WTC11 (cell line): ENCODE measurements at regions not wholly inside any gene's neighbourhood (a gene's known extent, or its start where the extent isn't known, plus 50 kb on each side); places are given as distances from the start of the nearest gene placed in this dataset.

ENCODE experiments used
- ATAC-seq: fragments of 200-7000 bp; cut with Tn5 transposase; 2 replicates; pipeline ENCODE4 v1.10.0; 2021; ENCODE audit warnings: mild to moderate bottlenecking, moderate library complexity
- CTCF ChIA-PET: fragments of 300-600 bp; sonication (Branson Sonifier 250); formaldehyde crosslinking; loops from one replicate; lab custom pipeline; 2021; ENCODE audit warnings: antibody characterized with exemption; lab: Charles Lee
- POLR2A ChIA-PET: fragments of 350-600 bp; sonication (Branson Sonifier 250); formaldehyde crosslinking; loops from one replicate; lab custom pipeline; 2021; ENCODE audit warnings: antibody characterized with exemption; lab: Charles Lee
- DNase-seq: peaks from one replicate; pipeline ENCODE4 v3.0.0; 2021; ENCODE audit warnings: low spot score
- H3K27ac Mint-ChIP-seq: 2 replicates; pipeline ENCODE4 v1.8.0; 2021; ENCODE audit warnings: mixed read lengths
- H3K27me3 Mint-ChIP-seq: 2 replicates; pipeline ENCODE4 v1.8.0; 2021; ENCODE audit warnings: low read depth, mild to moderate bottlenecking, moderate library complexity, mixed read lengths
- H3K36me3 Mint-ChIP-seq: 2 replicates; pipeline ENCODE4 v1.8.0; 2021; ENCODE audit warnings: mixed read lengths
- H3K4me1 Mint-ChIP-seq: 2 replicates; pipeline ENCODE4 v1.8.0; 2022; ENCODE audit warnings: mixed read lengths
- H3K4me3 Mint-ChIP-seq: 2 replicates; pipeline ENCODE4 v1.8.0; 2021; ENCODE audit warnings: mild to moderate bottlenecking, moderate library complexity, mixed read lengths
- H3K9me3 Mint-ChIP-seq: 2 replicates; pipeline ENCODE4 v1.8.0; 2021; ENCODE audit warnings: mixed read lengths
- ATF1 ChIP-seq: sonication (generic); formaldehyde crosslinking; IDR thresholded peaks from 2 replicates; pipeline ENCODE4 v1.8.1; 2023; ENCODE audit warnings: mild to moderate bottlenecking, moderate library complexity, missing genetic modification reagents
- ATF2 ChIP-seq: sonication (generic); formaldehyde crosslinking; IDR thresholded peaks from 2 replicates; pipeline ENCODE4 v1.8.1; 2022; ENCODE audit warnings: low read depth, missing genetic modification reagents, borderline replicate concordance
- E2F4 ChIP-seq: sonication (generic); formaldehyde crosslinking; IDR thresholded peaks from 2 replicates; pipeline ENCODE4 v1.8.1; 2022; ENCODE audit warnings: low read depth, mild to moderate bottlenecking, moderate library complexity, missing genetic modification reagents, borderline replicate concordance
- ETV6 ChIP-seq: sonication (generic); formaldehyde crosslinking; IDR thresholded peaks from 2 replicates; pipeline ENCODE4 v1.8.1; 2022; ENCODE audit warnings: mild to moderate bottlenecking, missing genetic modification reagents
- HMGXB4 ChIP-seq: sonication (generic); formaldehyde crosslinking; IDR thresholded peaks from 2 replicates; pipeline ENCODE4 v1.8.1; 2023; ENCODE audit warnings: mild to moderate bottlenecking, moderate library complexity, missing genetic modification reagents
- JUN ChIP-seq: sonication (generic); formaldehyde crosslinking; IDR thresholded peaks from 2 replicates; pipeline ENCODE4 v1.8.0; 2023; ENCODE audit warnings: mild to moderate bottlenecking, missing genetic modification reagents
- MXD4 ChIP-seq: fragments of 250-450 bp; sonication (Bioruptor Pico); IDR thresholded peaks from 2 replicates; pipeline ENCODE4 v1.8.0; 2021; ENCODE audit warnings: mild to moderate bottlenecking, moderate library complexity, borderline replicate concordance
- NFATC4 ChIP-seq: fragments of 250-450 bp; sonication (Bioruptor Pico); IDR thresholded peaks from 2 replicates; pipeline ENCODE4 v1.9.0; 2021; ENCODE audit warnings: mild to moderate bottlenecking
- NFYB ChIP-seq: sonication (generic); formaldehyde crosslinking; conservative IDR thresholded peaks from 2 replicates; pipeline ENCODE4 v1.8.0; 2022; ENCODE audit warnings: low read depth, missing genetic modification reagents
- RORB ChIP-seq: fragments of 250-450 bp; sonication (Bioruptor Pico); IDR thresholded peaks from 2 replicates; pipeline ENCODE4 v1.9.0; 2021; ENCODE audit warnings: mild to moderate bottlenecking
- SMAD3 ChIP-seq: sonication (generic); formaldehyde crosslinking; IDR thresholded peaks from 2 replicates; pipeline ENCODE4 v1.8.0; 2022; ENCODE audit warnings: missing genetic modification reagents, mild to moderate bottlenecking, borderline replicate concordance
- TEAD1 ChIP-seq: sonication (generic); formaldehyde crosslinking; IDR thresholded peaks from 2 replicates; pipeline ENCODE4 v1.8.0; 2022; ENCODE audit warnings: mild to moderate bottlenecking, missing genetic modification reagents
- ZNF281 ChIP-seq: sonication (generic); formaldehyde crosslinking; IDR thresholded peaks from 2 replicates; pipeline ENCODE4 v1.8.0; 2023; ENCODE audit warnings: mild to moderate bottlenecking, missing genetic modification reagents
- TF ChIP-seq, protein P1 (sequence below): sonication (generic); formaldehyde crosslinking; conservative IDR thresholded peaks from 2 replicates; pipeline ENCODE4 v1.8.1; 2023; ENCODE audit warnings: mild to moderate bottlenecking, low read depth, missing genetic modification reagents, moderate library complexity
- TF ChIP-seq, protein P2 (sequence below): sonication (generic); formaldehyde crosslinking; IDR thresholded peaks from 2 replicates; pipeline ENCODE4 v1.8.1; 2022; ENCODE audit warnings: missing genetic modification reagents, borderline replicate concordance
- TF ChIP-seq, protein P3 (sequence below): sonication (generic); formaldehyde crosslinking; IDR thresholded peaks from 2 replicates; pipeline ENCODE4 v1.8.1; 2023; ENCODE audit warnings: mild to moderate bottlenecking, missing genetic modification reagents, moderate library complexity
- TF ChIP-seq, protein P4 (sequence below): sonication (generic); formaldehyde crosslinking; IDR thresholded peaks from 2 replicates; pipeline ENCODE4 v1.8.0; 2023; ENCODE audit warnings: missing genetic modification reagents, mild to moderate bottlenecking, borderline replicate concordance
- TF ChIP-seq, protein P5 (sequence below): fragments of 250-450 bp; sonication (Bioruptor Pico); IDR thresholded peaks from 2 replicates; pipeline ENCODE4 v1.9.0; 2021; ENCODE audit warnings: moderate library complexity, mild to moderate bottlenecking, inconsistent platforms, borderline replicate concordance

DNA sequence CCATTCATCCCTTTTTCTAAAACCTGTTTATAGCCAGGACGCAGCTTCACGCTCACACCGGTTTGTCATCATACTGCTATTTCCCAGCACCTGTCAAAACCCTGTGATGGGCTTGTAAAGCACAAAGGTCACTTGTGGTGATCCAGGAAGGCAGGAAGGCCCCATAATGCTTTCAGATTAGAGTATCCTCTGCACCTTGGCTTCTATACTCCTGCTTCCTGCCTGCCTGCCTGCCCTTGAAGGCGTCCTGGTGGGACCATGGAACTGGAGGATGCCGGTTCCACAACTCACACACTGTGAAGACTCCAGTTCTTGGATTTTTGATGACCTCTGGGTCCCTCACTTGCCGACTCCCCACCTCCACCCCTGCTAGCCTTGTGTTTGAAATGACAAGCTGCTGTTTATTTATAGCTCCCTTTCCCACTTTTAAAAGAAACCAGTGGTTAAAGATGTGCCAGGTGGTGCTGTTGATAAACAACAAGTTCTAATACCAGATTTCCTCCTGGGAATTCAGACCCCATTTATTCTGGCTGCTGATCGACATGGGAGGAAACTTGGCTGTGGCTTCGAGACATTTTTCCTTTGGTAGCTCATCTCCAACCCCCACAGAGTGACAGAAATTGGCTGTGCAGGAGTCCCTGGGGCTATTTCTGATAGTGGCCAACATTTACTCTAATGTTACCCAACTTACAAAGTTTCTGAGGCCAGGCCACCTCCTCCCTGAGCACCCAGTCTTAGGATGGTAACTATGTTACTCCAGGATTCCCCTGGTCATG lies 211.5 kb downstream of the KDR start:
- DNase-seq (no peak), ATAC-seq (0 out of 2 replicates have a peak, but pooled peaks have one; percentile 20)
- CTCF ChIA-PET = no interaction called here
- Mint-ChIP-seq H3K4me3 (no peak overlapping the region), H3K4me1 (peaks cover 24% of the 10 kb centered on the region), H3K9me3 (0 out of 2 replicates have a peak, but pooled peaks cover 4% of the 10 kb centered on the region), H3K27ac (no peak overlapping the region), H3K36me3 (no peaks in the 10 kb centered on the region), H3K27me3 (no peaks in the 10 kb centered on the region)
- POLR2A ChIA-PET = interaction anchor here (0.6 kb wide), 1 partner anchor 504 kb away, joined by 3 read pairs; no protein-coding TSS in a partner anchor
- TF ChIP-seq RORB (CRISPR knock-in tag) = no peak
- TF ChIP-seq ATF1 (CRISPR knock-in tag) = no peak
- no peak for TF ChIP-seq ATF2 (CRISPR knock-in tag)
- TF ChIP-seq NFYB (CRISPR knock-in tag) = no peak
- no peak for TF ChIP-seq ETV6 (CRISPR knock-in tag)
- TF ChIP-seq, protein P1, sequence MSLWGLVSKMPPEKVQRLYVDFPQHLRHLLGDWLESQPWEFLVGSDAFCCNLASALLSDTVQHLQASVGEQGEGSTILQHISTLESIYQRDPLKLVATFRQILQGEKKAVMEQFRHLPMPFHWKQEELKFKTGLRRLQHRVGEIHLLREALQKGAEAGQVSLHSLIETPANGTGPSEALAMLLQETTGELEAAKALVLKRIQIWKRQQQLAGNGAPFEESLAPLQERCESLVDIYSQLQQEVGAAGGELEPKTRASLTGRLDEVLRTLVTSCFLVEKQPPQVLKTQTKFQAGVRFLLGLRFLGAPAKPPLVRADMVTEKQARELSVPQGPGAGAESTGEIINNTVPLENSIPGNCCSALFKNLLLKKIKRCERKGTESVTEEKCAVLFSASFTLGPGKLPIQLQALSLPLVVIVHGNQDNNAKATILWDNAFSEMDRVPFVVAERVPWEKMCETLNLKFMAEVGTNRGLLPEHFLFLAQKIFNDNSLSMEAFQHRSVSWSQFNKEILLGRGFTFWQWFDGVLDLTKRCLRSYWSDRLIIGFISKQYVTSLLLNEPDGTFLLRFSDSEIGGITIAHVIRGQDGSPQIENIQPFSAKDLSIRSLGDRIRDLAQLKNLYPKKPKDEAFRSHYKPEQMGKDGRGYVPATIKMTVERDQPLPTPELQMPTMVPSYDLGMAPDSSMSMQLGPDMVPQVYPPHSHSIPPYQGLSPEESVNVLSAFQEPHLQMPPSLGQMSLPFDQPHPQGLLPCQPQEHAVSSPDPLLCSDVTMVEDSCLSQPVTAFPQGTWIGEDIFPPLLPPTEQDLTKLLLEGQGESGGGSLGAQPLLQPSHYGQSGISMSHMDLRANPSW (CRISPR knock-in tag) = no peak
- TF ChIP-seq NFATC4 (CRISPR knock-in tag) = no peak
- no peak for TF ChIP-seq ZNF281 (CRISPR knock-in tag)
- TF ChIP-seq, protein P2, sequence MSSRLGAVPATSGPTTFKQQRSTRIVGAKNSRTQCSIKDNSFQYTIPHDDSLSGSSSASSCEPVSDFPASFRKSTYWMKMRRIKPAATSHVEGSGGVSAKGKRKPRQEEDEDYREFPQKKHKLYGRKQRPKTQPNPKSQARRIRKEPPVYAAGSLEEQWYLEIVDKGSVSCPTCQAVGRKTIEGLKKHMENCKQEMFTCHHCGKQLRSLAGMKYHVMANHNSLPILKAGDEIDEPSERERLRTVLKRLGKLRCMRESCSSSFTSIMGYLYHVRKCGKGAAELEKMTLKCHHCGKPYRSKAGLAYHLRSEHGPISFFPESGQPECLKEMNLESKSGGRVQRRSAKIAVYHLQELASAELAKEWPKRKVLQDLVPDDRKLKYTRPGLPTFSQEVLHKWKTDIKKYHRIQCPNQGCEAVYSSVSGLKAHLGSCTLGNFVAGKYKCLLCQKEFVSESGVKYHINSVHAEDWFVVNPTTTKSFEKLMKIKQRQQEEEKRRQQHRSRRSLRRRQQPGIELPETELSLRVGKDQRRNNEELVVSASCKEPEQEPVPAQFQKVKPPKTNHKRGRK (CRISPR knock-in tag) = no peak
- no peak for TF ChIP-seq TEAD1 (CRISPR knock-in tag)
- TF ChIP-seq, protein P3, sequence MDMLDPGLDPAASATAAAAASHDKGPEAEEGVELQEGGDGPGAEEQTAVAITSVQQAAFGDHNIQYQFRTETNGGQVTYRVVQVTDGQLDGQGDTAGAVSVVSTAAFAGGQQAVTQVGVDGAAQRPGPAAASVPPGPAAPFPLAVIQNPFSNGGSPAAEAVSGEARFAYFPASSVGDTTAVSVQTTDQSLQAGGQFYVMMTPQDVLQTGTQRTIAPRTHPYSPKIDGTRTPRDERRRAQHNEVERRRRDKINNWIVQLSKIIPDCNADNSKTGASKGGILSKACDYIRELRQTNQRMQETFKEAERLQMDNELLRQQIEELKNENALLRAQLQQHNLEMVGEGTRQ = no peak
- no peak for TF ChIP-seq MXD4
- TF ChIP-seq, protein P4, sequence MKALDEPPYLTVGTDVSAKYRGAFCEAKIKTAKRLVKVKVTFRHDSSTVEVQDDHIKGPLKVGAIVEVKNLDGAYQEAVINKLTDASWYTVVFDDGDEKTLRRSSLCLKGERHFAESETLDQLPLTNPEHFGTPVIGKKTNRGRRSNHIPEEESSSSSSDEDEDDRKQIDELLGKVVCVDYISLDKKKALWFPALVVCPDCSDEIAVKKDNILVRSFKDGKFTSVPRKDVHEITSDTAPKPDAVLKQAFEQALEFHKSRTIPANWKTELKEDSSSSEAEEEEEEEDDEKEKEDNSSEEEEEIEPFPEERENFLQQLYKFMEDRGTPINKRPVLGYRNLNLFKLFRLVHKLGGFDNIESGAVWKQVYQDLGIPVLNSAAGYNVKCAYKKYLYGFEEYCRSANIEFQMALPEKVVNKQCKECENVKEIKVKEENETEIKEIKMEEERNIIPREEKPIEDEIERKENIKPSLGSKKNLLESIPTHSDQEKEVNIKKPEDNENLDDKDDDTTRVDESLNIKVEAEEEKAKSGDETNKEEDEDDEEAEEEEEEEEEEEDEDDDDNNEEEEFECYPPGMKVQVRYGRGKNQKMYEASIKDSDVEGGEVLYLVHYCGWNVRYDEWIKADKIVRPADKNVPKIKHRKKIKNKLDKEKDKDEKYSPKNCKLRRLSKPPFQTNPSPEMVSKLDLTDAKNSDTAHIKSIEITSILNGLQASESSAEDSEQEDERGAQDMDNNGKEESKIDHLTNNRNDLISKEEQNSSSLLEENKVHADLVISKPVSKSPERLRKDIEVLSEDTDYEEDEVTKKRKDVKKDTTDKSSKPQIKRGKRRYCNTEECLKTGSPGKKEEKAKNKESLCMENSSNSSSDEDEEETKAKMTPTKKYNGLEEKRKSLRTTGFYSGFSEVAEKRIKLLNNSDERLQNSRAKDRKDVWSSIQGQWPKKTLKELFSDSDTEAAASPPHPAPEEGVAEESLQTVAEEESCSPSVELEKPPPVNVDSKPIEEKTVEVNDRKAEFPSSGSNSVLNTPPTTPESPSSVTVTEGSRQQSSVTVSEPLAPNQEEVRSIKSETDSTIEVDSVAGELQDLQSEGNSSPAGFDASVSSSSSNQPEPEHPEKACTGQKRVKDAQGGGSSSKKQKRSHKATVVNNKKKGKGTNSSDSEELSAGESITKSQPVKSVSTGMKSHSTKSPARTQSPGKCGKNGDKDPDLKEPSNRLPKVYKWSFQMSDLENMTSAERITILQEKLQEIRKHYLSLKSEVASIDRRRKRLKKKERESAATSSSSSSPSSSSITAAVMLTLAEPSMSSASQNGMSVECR = no peak
- no peak for TF ChIP-seq JUN
- TF ChIP-seq, protein P5, sequence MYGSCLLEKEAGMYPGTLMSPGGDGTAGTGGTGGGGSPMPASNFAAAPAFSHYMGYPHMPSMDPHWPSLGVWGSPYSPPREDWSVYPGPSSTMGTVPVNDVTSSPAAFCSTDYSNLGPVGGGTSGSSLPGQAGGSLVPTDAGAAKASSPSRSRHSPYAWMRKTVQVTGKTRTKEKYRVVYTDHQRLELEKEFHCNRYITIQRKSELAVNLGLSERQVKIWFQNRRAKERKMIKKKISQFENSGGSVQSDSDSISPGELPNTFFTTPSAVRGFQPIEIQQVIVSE (CRISPR knock-in tag) = no peak
- no peak for TF ChIP-seq SMAD3 (CRISPR knock-in tag)
- TF ChIP-seq E2F4 (CRISPR knock-in tag) = no peak
- TF ChIP-seq HMGXB4 (CRISPR knock-in tag) = no peak
